IMR-90 (cell line): ENCODE measurements at regions not wholly inside any gene's neighbourhood (a gene's known extent, or its start where the extent isn't known, plus 50 kb on each side); places are given as distances from the start of the nearest gene placed in this dataset.

Experiments
- ATAC-seq: fragments of 200-7000 bp; cut with Tn5 transposase; 2 replicates; pipeline ENCODE4 v1.9.1; 2020; ENCODE audit warnings: low read depth, mild to moderate bottlenecking, moderate library complexity
- BruUV-seq: library from RNA; stranded (reverse); fragments of 400-500 nt; replicated peaks from 2 replicates; lab custom pipeline; 2021; lab: Mats Ljungman, UMichigan
- CTCF ChIA-PET: fragments of 300-600 bp; formaldehyde crosslinking; extraction: SDS; loops from one replicate; lab custom pipeline; 2021; ENCODE audit warnings: antibody characterized with exemption; lab: Yijun Ruan, JAX
- POLR2A ChIA-PET: fragments of 300-600 bp; sonication (Branson Sonifier 250); formaldehyde crosslinking; loops from one replicate; lab custom pipeline; 2022; ENCODE audit warnings: antibody characterized with exemption; ENCODE audit not compliant: unreplicated experiment; lab: Charles Lee
- DNase-seq: peaks from one replicate; pipeline ENCODE4 v3.0.0; 2013
- H2AFZ ChIP-seq: replicated peaks from 2 replicates; pipeline ENCODE3; 2013; ENCODE audit warnings: low read length, mild to moderate bottlenecking; ENCODE audit not compliant: poor library complexity
- H2AK5ac ChIP-seq: 2 replicates; pipeline ENCODE4 v1.6.1; 2013; ENCODE audit warnings: low read depth, low read length, inconsistent platforms
- H2AK9ac ChIP-seq: replicated peaks from 2 replicates; pipeline ENCODE3; 2013; ENCODE audit warnings: mild to moderate bottlenecking, low read depth, low read length, moderate library complexity; ENCODE audit not compliant: poor library complexity
- H2BK120ac ChIP-seq: 2 replicates; pipeline ENCODE4 v1.6.1; 2013; ENCODE audit warnings: low read depth, low read length, inconsistent platforms
- H2BK15ac ChIP-seq: 3 replicates; pipeline ENCODE4 v1.6.1; 2013; ENCODE audit warnings: low read depth, low read length, inconsistent platforms
- H2BK20ac ChIP-seq: 2 replicates; pipeline ENCODE4 v1.6.1; 2013; ENCODE audit warnings: low read depth, mild to moderate bottlenecking, inconsistent platforms, low read length, moderate library complexity
- H2BK5ac ChIP-seq: 2 replicates; pipeline ENCODE4 v1.6.1; 2013; ENCODE audit warnings: mild to moderate bottlenecking, low read depth, low read length, inconsistent platforms; ENCODE audit not compliant: poor library complexity, severe bottlenecking
- H3K14ac ChIP-seq: replicated peaks from 2 replicates; pipeline ENCODE4 v1.6.1; 2013; ENCODE audit warnings: low read depth, low read length, inconsistent platforms
- H3K18ac ChIP-seq: 2 replicates; pipeline ENCODE4 v1.6.1; 2013; ENCODE audit warnings: low read depth, low read length, control low read depth
- H3K23ac ChIP-seq: 2 replicates; pipeline ENCODE4 v1.6.1; 2013; ENCODE audit warnings: low read depth, low read length, inconsistent platforms
- H3K27ac ChIP-seq: 2 replicates; pipeline ENCODE4 v1.5.1; 2013; ENCODE audit warnings: mild to moderate bottlenecking, control low read depth, low read length; ENCODE audit not compliant: insufficient read depth
- H3K27me3 ChIP-seq: 2 replicates; pipeline ENCODE4 v1.6.1; 2013; ENCODE audit warnings: low read length; ENCODE audit not compliant: control insufficient read depth, insufficient read depth
- H3K36me3 ChIP-seq: 2 replicates; pipeline ENCODE4 v1.6.1; 2013; ENCODE audit warnings: low read length, mixed read lengths; ENCODE audit not compliant: control insufficient read depth, insufficient read depth
- H3K4ac ChIP-seq: 2 replicates; pipeline ENCODE4 v1.6.1; 2013; ENCODE audit warnings: low read depth, low read length, inconsistent platforms
- H3K4me1 ChIP-seq: 2 replicates; pipeline ENCODE4 v1.6.1; 2013; ENCODE audit warnings: low read length, mixed read lengths; ENCODE audit not compliant: control insufficient read depth, insufficient read depth
- H3K4me2 ChIP-seq: 2 replicates; pipeline ENCODE4 v1.6.1; 2013; ENCODE audit warnings: low read depth, mild to moderate bottlenecking, control low read depth, low read length, moderate library complexity
- H3K4me3 ChIP-seq: 2 replicates; pipeline ENCODE4 v1.5.1; 2013; ENCODE audit warnings: low read depth, mild to moderate bottlenecking, control low read depth, low read length, moderate library complexity; ENCODE audit not compliant: insufficient read depth
- H3K56ac ChIP-seq: 2 replicates; pipeline ENCODE4 v1.6.1; 2013; ENCODE audit warnings: low read length, inconsistent platforms; ENCODE audit not compliant: insufficient read depth; ENCODE audit errors: extremely low read depth
- H3K79me1 ChIP-seq, 2 experiments: 2 replicates each; pipeline ENCODE4 v1.6.1; 2013; ENCODE audit warnings: low read length in 2 of 2, inconsistent platforms in 1 of 2, low read depth in 1 of 2
- H3K9ac ChIP-seq: 2 replicates; pipeline ENCODE4 v1.6.1; 2013; ENCODE audit warnings: low read depth, low read length, control low read depth
- H3K9me1 ChIP-seq: 2 replicates; pipeline ENCODE4 v1.6.1; 2013; ENCODE audit warnings: low read length, inconsistent platforms; ENCODE audit not compliant: insufficient read depth
- H3K9me3 ChIP-seq: 2 replicates; pipeline ENCODE4 v1.6.1; 2013; ENCODE audit warnings: low read length; ENCODE audit not compliant: control insufficient read depth, insufficient read depth
- H4K20me1 ChIP-seq: 2 replicates; pipeline ENCODE4 v1.6.1; 2013; ENCODE audit warnings: low read length, inconsistent platforms; ENCODE audit not compliant: insufficient read depth
- H4K5ac ChIP-seq: 2 replicates; pipeline ENCODE4 v1.6.1; 2013; ENCODE audit warnings: mild to moderate bottlenecking, low read depth, low read length, control low read depth
- H4K8ac ChIP-seq, 2 experiments: 2 replicates each; pipeline ENCODE4 v1.6.1; 2013; ENCODE audit warnings: low read depth in 2 of 2, low read length in 2 of 2, control low read depth in 1 of 2, inconsistent platforms in 1 of 2
- H4K91ac ChIP-seq: 2 replicates; pipeline ENCODE4 v1.6.1; 2013; ENCODE audit warnings: low read depth, low read length, inconsistent platforms; ENCODE audit not compliant: insufficient read depth
- BHLHE40 ChIP-seq: fragments of 150-350 bp; IDR thresholded peaks from 2 replicates; pipeline ENCODE4 v1.6.1; 2016; ENCODE audit warnings: mild to moderate bottlenecking, low read depth, low read length
- CEBPB ChIP-seq: IDR thresholded peaks from 2 replicates; pipeline ENCODE4 v1.6.1; 2012; ENCODE audit warnings: low read depth, low read length, improper control_type of control experiment
- CHD1 ChIP-seq: IDR thresholded peaks from 2 replicates; pipeline ENCODE4 v1.6.1; 2012; ENCODE audit warnings: low read depth, low read length, improper control_type of control experiment
- FOS ChIP-seq: fragments of 150-350 bp; IDR thresholded peaks from 2 replicates; pipeline ENCODE4 v1.6.1; 2016; ENCODE audit warnings: low read depth, low read length
- MAFK ChIP-seq: IDR thresholded peaks from 2 replicates; pipeline ENCODE4 v1.6.1; 2012; ENCODE audit warnings: low read depth, low read length, improper control_type of control experiment
- MAZ ChIP-seq: IDR thresholded peaks from 2 replicates; pipeline ENCODE4 v1.6.1; 2012; ENCODE audit warnings: low read depth, mild to moderate bottlenecking, low read length, improper control_type of control experiment, moderate library complexity, borderline replicate concordance
- MXI1 ChIP-seq: IDR thresholded peaks from 2 replicates; pipeline ENCODE4 v1.6.1; 2012; ENCODE audit warnings: low read depth, mild to moderate bottlenecking, low read length, moderate library complexity, borderline replicate concordance
- NFE2L2 ChIP-seq: fragments of 150-350 bp; IDR thresholded peaks from 2 replicates; pipeline ENCODE4 v1.6.1; 2016; ENCODE audit warnings: low read depth, mild to moderate bottlenecking, low read length
- POLR2A ChIP-seq: IDR thresholded peaks from 2 replicates; pipeline ENCODE4 v1.6.1; 2012; ENCODE audit warnings: mild to moderate bottlenecking, low read depth, low read length
- RAD21 ChIP-seq: IDR thresholded peaks from 2 replicates; pipeline ENCODE4 v1.6.1; 2012; ENCODE audit warnings: low read length, improper control_type of control experiment
- RCOR1 ChIP-seq: IDR thresholded peaks from 2 replicates; pipeline ENCODE4 v1.6.1; 2012; ENCODE audit warnings: mild to moderate bottlenecking, low read length, improper control_type of control experiment; ENCODE audit not compliant: insufficient replicate concordance
- RFX5 ChIP-seq: IDR thresholded peaks from 2 replicates; pipeline ENCODE4 v1.8.0; 2012; ENCODE audit warnings: low read depth, mild to moderate bottlenecking, low read length, moderate library complexity
- SMC3 ChIP-seq: fragments of 150-350 bp; IDR thresholded peaks from 2 replicates; pipeline ENCODE4 v1.6.1; 2016; ENCODE audit warnings: low read depth, mild to moderate bottlenecking, antibody characterized with exemption, low read length, moderate library complexity
- USF2 ChIP-seq: fragments of 150-350 bp; IDR thresholded peaks from 2 replicates; pipeline ENCODE4 v1.6.1; 2017; ENCODE audit warnings: mild to moderate bottlenecking, antibody characterized with exemption, low read length, low read depth
- WGBS, 2 experiments: methylation state at CpG; one replicate each; pipeline versions ENCODE4 v1.1.5 to v1.1.7; 2013; ENCODE audit warnings: missing lambda C conversion rate in 2 of 2; ENCODE audit not compliant: insufficient read length in 1 of 2; ENCODE audit errors: extremely low coverage in 2 of 2; 5-methylcytosine and 5-hydroxymethylcytosine counted together
- dilution Hi-C: fragments of 300-500 bp; cut with HindIII; formaldehyde crosslinking; loops from one replicate; pipeline ENCODE4 v1.14.3; 2018; ENCODE audit warnings: low sequenced_read_pairs; ENCODE audit not compliant: unreplicated experiment
- in situ Hi-C: fragments of 300-500 bp; cut with MboI; formaldehyde crosslinking; loops from 3 replicates; pipeline ENCODE4 v1.14.3; 2019; ENCODE audit warnings: low sequenced_read_pairs, inconsistent platforms, mixed read lengths
- intact Hi-C: fragments of 100-400 bp; cut with micrococcal nuclease; formaldehyde crosslinking; loops from 2 replicates; pipeline ENCODE4 v1.10.0; 2022
- TF ChIP-seq, protein P1 (sequence below): fragments of 150-350 bp; IDR thresholded peaks from 2 replicates; pipeline ENCODE4 v1.6.1; 2016; ENCODE audit warnings: low read depth, mild to moderate bottlenecking, low read length, moderate library complexity, borderline replicate concordance
- TF ChIP-seq, protein P2 (sequence below): conservative IDR thresholded peaks from 2 replicates; pipeline ENCODE4 v1.5.1; 2012; ENCODE audit warnings: mild to moderate bottlenecking, low read depth, low read length, improper control_type of control experiment

GRCh38 chr15:95930659-95931375 lies 399.7 kb upstream of the NR2F2 start:
- Histone ChIP-seq H3K4ac (no peak overlapping the region), H2AK9ac (no peak overlapping the region), H3K23ac (no peak overlapping the region), H4K8ac (no peak overlapping the region), H3K9ac (no peak overlapping the region), H2BK120ac (no peak overlapping the region), H2BK5ac (no peak overlapping the region), H3K27ac (no peak overlapping the region), H3K18ac (no peak overlapping the region), H2BK20ac (no peak overlapping the region), H3K27me3 (no peaks in the 10 kb centered on the region), H3K9me1 (no peaks in the 10 kb centered on the region), H3K36me3 (no peaks in the 10 kb centered on the region), H2AK5ac (no peak overlapping the region), H3K4me2 (no peak overlapping the region), H3K14ac (no peak overlapping the region), H3K56ac (no peak overlapping the region), H3K9me3 (no peaks in the 10 kb centered on the region), H3K4me3 (no peak overlapping the region), H3K79me1 (no peaks in the 10 kb centered on the region), H4K5ac (no peak overlapping the region), H3K4me1 (no peaks in the 10 kb centered on the region), H2BK15ac (no peak overlapping the region), H4K20me1 (no peaks in the 10 kb centered on the region), H2AFZ (no peak overlapping the region), H4K91ac (no peak overlapping the region)
- ATAC-seq = no peak
- 33% methylated on average over 1 of the region's 10 CpGs; no CpG with 5 or more reads in 1 of the 2 experiments for WGBS, 2 experiments
- no peak for DNase-seq
- TF ChIP-seq RAD21 (no peak), MXI1 (no peak), NFE2L2 (no peak), MAZ (no peak), FOS (no peak), CHD1 (no peak), RCOR1 (no peak), POLR2A (no peak), USF2 (no peak), BHLHE40 (no peak), SMC3 (no peak), CEBPB (no peak), MAFK (no peak), RFX5 (no peak)
- TF ChIP-seq, protein P1, sequence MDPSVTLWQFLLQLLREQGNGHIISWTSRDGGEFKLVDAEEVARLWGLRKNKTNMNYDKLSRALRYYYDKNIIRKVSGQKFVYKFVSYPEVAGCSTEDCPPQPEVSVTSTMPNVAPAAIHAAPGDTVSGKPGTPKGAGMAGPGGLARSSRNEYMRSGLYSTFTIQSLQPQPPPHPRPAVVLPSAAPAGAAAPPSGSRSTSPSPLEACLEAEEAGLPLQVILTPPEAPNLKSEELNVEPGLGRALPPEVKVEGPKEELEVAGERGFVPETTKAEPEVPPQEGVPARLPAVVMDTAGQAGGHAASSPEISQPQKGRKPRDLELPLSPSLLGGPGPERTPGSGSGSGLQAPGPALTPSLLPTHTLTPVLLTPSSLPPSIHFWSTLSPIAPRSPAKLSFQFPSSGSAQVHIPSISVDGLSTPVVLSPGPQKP = no peak
- TF ChIP-seq, protein P2, sequence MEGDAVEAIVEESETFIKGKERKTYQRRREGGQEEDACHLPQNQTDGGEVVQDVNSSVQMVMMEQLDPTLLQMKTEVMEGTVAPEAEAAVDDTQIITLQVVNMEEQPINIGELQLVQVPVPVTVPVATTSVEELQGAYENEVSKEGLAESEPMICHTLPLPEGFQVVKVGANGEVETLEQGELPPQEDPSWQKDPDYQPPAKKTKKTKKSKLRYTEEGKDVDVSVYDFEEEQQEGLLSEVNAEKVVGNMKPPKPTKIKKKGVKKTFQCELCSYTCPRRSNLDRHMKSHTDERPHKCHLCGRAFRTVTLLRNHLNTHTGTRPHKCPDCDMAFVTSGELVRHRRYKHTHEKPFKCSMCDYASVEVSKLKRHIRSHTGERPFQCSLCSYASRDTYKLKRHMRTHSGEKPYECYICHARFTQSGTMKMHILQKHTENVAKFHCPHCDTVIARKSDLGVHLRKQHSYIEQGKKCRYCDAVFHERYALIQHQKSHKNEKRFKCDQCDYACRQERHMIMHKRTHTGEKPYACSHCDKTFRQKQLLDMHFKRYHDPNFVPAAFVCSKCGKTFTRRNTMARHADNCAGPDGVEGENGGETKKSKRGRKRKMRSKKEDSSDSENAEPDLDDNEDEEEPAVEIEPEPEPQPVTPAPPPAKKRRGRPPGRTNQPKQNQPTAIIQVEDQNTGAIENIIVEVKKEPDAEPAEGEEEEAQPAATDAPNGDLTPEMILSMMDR = no peak
- CTCF ChIA-PET = interaction anchor here (0.9 kb wide), 1 partner anchor 9 kb away, joined by 4 read pairs; no protein-coding TSS in a partner anchor
- in situ Hi-C loops (no loop called here), intact Hi-C loops (no loop called here), dilution Hi-C loops (no loop called here)
- POLR2A ChIA-PET = no interaction called here
- BruUV-seq = no TSS peak
